Uterus (tissue), 2 donors: ENCODE measurements at regions not wholly inside any gene's neighbourhood (a gene's known extent, or its start where the extent isn't known, plus 50 kb on each side); places are given as distances from the start of the nearest gene placed in this dataset.

Experiments used
- CTCF ChIP-seq, 4 experiments: fragments of 200-600 bp in 2 of 4; fragments of 450-650 bp in 2 of 4; sonication (generic) in 2 of 4; IDR thresholded peaks; one replicate each; pipeline ENCODE4 v1.5.1; 2016 to 2019; ENCODE audit warnings: antibody characterized with exemption in 4 of 4, mild to moderate bottlenecking in 2 of 4, moderate library complexity in 1 of 4
- POLR2A ChIP-seq, 2 donors: fragments of 450-650 bp; IDR thresholded peaks; one replicate each; pipeline ENCODE4 v1.6.1; 2016; ENCODE audit warnings: antibody characterized with exemption in 2 of 2, mild to moderate bottlenecking in 1 of 2, moderate library complexity in 1 of 2

- TF ChIP-seq POLR2A (IDR thresholded peaks at IDR 0.05) (no peak), CTCF (IDR thresholded peaks at IDR 0.05) (no peak)
Observed at GRCh38 chr20:50420380-50420779, 89.8 kb upstream of the PTPN1 start.
